Stimulated activated CD8-positive, alpha-beta memory T cell treated with anti-CD3 and anti-CD28 coated beads, Interleukin-7, amount 100 ng/mL, for 48 hours (primary cell): ENCODE measurements at regions not wholly inside any gene's neighbourhood (a gene's known extent, or its start where the extent isn't known, plus 50 kb on each side); places are given as distances from the start of the nearest gene placed in this dataset.
"Not testable (repeated sequence)": the region's sequence is repeated elsewhere in the genome, so short reads cannot be mapped to it uniquely, and the experiment has no call there.

Experiments used
- DNase-seq, 2 donors: peaks; one replicate each; pipeline ENCODE4 v3.0.0-alpha.2; 2020; ENCODE audit warnings: low read depth in 1 of 2; ENCODE audit errors: extremely low read depth in 1 of 2

DNA sequence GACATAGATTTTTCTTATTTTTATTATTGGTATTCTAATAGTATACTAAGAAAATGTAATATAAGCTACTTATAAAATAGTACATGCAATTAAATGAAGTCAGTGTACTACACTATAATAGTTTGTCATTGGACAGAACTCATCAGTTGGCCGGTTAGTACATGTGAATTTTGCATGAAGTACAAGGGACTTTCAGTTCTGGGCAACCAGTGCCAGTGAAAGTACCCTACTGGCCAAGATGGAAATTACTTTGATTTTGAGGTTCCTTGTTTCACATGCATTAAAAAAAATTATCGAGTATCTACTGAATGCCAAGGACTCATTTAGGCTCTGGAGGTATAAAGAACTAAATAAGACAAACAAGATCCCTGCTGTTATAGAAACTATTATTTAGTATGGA is 213.4 kb upstream of the ELL2 start:
- DNase-seq: no peak

DNA sequence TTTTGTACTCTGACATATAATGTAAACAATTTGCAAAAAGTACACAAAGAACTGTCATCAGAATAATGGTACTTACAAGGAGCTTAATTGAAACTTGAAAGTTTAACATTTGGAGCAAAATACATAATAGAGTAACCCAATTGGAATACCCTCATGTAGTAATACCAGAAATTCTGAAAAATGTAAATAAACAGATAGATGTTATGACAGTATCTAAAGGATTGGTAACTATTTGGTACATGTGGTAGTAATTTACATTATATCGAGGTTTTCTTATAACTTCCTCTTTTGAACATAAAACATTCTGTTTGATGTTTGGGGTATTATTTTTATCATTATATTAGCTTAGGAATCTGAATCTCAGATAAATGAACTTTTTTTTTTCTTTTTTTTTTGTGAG is 211.7 kb upstream of the ELL2 start:
- no peak for DNase-seq

DNA sequence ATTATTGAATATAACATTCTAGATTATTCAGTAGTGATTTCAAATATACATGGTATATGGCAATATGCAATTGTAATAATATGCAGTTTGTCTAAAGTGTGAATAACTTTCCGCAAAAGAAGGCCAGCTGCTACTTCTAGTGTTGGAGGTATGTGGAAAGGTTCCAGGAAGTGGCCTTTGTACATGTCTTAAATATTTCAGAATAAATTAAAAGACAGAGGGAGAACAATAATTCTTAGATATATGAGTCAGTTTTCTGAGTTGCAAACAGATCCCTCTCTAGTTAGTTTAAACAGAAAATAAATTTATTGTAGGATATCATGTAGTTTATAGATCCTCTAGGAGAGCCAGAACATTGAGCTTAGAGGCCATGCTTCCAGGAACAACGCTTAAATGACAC is 210.8 kb upstream of the ELL2 start:
- no peak for DNase-seq

DNA sequence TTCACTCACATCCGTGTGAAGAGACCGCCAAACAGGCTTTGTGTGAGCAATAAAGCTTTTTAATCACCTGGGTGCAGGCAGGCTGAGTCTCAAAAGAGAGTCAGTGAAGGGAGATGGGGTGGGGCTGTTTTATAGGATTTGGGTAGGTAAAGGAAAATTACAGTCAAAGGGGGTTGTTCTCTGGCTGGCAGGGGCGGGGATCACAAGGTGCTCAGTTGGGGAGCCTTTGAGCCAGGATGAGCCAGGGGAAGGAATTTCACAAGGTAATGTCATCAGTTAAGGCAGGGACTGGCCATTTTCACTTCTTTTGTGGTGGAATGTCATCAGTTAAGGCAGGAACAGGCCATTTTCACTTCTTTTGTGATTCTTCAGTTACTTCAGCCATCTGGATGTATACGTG is 210.3 kb upstream of the ELL2 start:
- DNase-seq: not testable (repeated sequence)

DNA sequence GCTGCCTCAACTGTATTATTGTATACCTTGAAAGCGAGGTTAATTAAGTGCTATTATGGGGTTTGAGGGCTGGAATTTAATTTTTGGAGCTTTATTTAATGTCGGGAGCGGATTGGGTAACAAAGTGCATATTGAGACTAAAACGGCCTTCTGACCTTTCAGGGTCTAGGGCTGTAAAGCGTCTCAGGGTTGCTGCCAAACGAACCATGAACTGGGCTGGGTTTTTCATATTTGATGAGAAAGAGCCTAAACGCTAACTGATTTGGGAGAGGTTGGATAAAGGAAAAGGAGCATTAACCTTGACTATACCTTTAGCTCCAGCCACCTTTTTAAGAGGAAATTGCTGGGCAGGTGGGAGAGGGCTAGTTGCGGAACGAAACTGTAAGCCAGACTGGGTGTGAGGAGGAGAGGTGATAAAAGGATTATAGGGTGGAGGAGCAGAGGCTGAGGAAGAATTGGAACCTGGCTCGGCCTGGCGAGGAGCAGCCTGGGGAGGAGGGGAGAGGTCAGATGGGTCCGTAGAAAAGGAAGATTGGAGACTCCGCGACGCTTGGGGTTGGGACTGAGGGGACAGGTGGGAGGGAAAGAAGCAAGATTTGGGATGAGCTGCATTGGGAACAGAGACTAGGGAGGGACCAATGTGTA is 209.0 kb upstream of the ELL2 start:
- DNase-seq: not testable (repeated sequence)

DNA sequence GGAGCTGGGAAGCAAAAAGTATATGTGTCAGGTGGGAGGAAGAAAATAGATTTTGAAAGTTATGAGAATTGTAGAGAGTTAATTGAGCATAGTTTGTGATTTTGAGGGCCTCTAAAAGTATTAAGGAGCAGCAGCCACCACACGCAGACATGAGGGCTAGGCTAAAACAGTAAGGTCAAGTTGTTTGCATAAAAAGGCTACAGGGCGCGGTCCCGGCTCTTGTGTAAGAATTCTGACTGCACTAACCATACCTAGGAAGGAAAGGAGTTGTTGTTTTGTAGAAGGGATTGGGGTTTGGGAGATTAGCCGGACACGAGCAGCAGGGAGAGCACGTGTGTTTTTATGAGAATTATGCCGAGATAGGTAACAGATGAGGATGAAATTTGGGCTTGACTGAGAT is 207.2 kb upstream of the ELL2 start:
- DNase-seq: not testable (repeated sequence)

DNA sequence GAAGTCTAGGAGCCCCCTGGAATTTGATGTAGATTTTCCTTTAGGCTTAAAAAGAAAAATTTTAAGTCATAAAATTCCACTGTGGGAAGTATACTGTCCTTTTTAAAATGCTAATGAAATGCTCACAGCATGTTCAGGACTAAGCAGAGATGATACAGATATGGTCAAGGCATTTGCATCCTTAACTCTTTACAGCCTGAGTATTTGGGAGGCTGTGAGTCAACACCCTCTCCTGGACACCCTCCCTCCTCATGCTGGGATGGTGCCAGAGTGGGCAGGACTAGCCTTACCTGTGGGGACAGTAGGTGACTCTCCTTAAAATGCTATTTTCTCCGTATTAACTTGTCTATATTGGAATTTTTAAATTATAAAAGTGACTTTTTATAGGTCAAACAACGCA is 197.4 kb upstream of the ELL2 start:
- DNase-seq: no peak

DNA sequence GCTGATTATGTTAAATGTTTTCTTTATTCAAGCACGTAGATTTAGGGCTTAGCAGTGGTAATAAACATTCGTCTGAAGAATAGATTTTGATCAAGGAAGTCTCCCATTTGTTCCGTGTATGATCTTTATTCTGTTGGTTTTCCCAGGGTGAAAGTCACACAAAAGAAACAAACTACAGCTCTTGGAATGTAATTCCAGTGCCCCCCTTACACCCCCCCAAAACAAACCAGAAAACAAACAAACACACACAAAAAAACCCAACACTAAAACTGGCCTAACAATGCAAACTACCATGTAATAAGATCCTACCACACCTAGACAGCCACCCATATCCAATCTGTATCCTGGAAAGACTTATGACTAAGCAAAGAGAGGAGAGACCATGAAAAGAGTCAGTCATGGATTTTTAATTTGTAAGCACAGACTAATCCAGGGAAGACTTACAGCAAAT is 196.2 kb upstream of the ELL2 start:
- DNase-seq: no peak

DNA sequence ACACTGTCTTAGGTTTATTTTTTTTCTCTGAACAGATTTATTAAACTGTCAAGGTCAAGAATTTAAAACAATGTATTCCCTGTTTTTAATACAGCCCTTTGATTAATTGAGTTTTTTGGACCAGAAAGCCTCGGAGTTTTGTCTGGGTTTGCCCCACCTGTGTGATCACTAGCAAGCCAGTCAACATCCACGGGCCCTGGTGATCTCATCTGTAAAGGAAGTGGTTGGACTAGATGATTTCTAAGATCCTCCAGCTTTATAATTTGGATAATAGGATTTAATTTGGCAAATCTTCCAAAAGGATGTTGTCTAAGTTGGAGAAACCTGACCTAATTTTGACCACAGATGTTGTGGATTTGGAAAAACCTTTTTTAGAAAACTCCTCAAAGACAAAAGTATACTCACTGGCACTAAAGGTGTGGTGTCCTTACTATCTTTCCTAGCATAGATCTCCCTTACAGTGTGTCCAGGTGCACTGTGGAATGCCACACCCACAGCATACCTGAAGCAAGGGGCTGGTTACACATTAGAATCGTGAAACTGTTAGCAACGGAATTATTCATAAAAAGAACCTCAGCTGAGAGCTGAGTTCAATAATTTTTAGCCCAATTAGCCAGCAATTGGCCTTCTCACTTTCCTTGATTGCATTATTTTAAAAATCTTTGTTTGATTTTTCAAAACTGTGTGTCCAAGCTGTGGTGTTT is 195.6 kb upstream of the ELL2 start:
- no peak for DNase-seq

DNA sequence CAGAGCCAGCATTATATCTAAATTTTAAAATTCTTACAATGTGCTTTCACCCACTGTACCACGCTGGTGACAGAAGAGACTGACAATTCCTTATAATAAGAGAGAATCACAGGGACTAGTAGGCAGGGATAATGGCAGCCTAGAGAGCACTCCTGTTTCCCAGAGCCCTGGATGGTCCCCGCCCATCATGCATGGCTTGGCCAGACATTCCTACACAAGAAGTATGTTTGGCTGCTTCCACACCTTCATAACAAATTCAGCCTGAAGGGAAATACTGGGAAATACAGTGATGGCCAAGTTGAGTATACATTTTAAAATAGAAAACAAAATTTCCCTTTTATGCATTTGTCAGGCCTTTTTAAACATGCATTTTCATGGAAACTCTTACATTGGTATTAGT is 193.5 kb upstream of the ELL2 start:
- DNase-seq: no peak

DNA sequence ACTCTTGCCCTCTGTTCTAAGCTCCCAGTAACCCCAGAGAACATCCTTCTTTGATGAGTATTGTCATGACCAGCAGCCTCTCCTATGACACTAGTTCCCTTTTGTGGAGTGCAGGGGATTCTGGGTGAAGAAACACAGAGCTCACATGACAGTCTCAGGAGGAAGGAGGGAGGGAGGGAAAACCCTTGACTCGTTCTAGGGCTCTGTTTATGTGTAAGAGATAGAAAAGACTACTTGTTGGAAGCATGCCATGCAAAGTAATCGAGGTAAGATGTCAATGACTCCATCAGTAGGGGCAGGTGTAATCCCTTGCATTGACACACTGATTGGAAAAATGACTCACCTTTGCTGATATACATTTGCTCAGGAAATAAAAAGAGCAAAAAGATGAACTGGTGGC is 190.2 kb upstream of the ELL2 start:
- no peak for DNase-seq

DNA sequence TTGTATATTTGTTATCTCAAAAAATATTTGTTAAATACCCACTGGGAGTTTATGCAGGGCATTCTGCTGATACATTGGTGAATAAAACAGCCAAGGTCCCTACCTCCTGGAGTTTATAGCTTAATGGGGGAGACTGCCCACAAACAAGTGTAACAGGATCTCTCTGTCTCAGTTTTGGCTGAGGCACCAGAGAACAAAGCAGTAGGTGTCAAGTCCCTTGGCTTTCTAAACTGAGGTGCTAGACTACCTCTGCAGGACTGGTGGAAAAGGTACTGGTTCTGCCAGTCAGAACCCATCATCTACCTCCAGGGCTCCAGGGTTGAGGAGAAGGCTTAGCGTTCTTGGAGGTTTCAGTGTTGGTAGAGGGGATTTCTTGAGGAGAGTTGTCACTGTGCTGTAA is 188.4 kb upstream of the ELL2 start:
- DNase-seq: no peak

DNA sequence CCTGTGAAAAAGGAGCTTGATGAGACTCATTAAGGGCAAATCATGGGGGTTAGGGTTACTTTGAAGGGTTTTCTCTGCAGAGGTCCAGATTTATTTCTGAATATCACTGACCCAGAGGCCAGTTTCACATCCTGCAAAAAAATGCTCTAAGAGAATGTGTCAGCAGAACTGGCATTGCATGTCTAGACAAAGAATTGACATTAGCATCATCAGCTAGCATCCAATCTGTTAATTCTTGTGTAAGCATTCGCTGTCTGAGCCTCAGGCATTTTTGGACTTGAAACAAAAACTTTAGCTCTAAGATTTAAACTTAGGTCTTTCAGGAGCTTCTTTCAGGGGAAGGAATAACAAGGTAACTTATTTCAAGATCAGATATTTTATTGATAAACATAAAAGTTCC is 187.9 kb upstream of the ELL2 start:
- no peak for DNase-seq

DNA sequence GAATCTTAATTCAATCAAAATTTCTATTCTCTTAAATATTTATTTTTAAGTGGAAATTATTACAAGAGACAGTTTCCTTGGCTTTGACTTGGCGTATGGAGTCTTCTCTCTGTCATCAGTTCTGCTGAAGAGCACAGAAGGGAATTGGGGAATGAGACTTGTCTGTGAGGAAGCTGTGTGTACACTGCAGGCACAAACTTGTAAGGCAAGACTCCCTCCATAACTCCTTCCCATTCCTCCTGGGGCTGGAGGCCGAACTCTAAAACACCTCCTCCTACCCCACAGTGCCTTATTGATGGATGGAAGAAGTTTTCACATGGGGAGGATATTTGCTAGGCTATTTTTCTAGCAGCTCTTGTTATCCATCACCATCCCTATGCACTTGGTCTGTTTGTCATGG is 187.4 kb upstream of the ELL2 start:
- no peak for DNase-seq

DNA sequence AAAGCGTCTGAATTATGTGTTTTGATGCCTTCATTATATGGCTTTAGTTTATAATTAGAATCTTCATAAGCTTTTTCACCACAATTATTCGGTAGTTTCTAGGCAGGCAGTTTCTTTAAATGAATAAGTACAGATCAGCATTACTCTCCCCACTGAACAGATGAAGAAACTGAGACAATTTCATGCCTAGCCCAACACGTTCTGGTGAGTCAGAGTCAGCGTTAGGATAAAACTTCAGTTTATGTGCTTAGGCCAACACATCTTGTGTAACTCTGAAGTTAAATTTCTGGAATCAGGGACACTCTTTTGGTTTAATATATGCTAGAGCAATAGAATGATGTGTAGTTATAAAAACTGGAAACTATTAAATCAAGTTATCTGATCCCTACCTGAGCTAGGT is 186.7 kb upstream of the ELL2 start:
- no peak for DNase-seq

DNA sequence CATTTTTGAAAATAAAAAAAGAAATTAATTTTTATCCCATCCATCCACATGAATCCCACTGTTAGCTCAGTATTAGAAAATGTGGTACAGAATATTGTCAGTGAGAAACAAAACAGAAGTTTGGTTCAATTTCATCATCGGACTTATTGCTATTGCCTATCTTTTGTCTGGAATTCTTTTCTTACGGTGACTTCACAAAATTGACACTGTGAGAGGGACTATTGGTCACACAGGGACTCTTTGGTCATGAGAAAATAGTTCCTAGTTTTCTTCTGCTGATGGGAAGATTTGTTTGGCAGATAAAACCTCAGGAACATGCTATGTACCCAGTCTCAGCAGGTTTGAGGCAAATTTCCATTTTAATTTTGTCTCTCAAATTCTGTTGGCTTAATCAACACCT is 186.2 kb upstream of the ELL2 start:
- no peak for DNase-seq

DNA sequence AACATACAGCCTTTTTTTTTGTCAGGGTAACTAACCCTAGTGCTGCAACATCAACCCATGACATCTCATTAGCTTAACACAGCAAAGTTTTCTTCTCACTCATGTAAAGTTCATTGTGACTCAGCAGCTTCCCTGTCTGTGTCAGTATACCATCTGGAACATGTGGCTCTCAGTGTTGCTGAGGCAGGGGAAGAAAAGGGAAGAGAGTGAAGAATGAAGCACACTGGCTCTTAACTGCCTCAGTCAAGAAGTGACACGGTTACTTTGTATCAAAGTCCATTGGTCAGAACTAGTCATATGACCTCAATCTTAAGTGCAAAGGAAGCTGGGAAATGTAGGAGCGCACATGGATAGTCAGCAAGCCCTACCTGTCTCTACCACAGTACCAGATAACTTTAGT is 185.0 kb upstream of the ELL2 start:
- no peak for DNase-seq

DNA sequence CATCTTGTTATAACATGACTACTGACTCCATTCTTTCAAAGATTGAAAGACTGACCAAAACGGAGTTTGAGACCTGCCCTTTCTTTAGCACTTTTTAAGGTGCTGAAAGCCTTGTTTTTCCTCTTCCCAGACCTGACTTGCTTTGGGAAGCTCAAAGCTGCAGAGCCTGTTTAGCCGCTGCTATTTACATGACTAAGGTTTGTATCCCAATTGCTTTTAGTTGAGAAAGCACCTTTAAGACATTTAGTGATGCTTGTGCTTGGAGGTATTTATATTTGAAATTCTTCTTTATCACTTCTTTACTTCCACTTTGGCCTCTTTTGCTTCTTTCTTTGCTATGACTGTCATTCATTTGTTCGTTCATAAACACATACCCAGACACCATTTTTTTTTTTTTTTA is 182.6 kb upstream of the ELL2 start:
- DNase-seq: no peak

DNA sequence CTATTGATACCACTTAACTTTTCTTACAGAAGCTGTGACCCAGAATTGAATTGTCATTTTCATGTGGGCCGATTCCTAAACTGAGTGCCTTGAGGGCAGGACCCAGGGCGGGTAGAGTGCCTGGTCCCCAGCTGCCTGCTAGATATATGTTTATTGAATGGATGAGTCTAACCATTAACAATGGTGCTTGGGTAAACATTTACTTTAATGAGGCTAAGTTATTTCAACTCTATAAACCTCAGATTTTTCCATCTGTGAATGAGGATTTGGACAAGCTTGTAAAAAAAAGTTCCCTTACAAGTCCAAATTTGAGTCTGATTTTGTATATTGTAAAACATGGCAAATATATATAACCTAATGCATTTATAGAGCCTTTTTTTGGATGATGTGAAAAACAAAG is 181.8 kb upstream of the ELL2 start:
- no peak for DNase-seq

DNA sequence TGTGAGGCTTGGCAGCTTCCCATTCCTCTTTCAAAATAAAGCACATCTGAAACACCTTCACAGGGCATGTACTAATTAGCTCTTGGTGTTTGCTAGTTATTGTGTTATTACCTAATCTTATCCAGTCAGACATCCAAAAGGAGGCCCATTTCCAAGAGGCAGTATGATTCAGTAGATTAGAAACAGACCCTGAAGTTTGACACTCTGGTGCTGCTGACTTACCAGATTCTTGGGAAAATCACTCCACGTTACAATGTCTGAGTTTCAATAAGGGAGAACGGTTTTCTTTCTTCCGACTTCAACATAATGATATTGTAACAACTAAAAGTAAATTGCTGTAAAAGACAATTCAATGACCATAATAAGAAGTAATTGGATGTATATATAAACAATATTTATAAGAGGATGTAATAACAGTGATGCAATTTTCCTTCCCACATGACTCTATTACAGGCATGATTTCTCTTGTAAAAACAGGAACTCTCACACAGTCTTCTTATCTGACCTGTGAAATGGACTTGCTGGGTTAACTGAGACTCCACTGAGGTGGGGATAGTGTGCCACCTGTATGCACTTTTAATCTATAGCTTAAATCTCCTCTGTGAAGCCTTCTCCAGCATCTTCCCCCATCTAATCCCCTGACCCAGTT is 181.3 kb upstream of the ELL2 start:
- DNase-seq: no peak

DNA sequence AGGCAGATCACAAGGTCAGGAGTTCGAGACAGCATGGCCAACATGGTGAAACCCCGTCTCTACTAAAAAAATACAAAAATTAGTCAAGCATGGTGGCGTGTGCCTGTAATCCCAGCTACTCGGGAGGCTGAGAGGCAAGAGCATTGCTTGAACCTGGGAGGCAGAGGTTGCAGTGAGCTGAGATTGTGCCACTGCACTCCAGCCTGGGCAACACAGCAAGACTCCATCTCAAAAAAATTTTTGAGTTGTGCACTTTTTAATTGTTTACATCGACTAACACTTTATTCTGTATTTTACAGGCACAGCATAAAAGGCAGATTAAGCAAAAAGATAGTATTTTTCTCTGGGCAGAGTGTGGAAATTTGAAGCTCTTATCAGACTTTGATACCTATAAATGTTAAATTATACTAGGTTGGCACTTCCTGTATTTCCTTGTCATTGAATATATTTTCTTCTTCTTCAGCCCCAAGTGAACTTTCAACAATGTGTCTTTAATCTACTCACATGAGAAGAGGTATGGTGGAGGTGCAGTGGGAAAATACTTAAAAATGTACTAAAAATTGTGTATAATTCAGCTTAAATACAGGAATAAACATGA is 180.6 kb upstream of the ELL2 start:
- no peak for DNase-seq

DNA sequence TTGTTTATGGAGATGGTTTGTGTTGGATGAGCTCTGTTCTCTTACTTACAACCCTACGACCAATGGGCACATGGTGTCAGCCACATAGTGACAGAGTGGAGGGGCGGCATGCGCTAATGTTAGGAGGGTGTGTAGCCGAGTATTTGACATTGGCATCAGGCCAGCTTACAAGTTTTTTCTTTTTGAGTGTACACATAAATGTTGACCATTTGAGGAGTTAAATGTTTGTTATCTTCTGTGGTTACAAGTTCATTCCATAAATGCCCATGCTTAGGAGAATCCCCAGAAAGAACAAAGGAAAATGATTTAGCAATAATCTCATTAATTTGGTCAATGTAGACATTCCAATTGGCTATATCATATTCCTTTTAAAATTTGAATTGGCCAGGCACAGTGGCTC is 180.1 kb upstream of the ELL2 start:
- DNase-seq: no peak
